WI38 (cell line): ENCODE measurements at regions not wholly inside any gene's neighbourhood (a gene's known extent, or its start where the extent isn't known, plus 50 kb on each side); places are given as distances from the start of the nearest gene placed in this dataset.

Experiments
- H3K4me3 ChIP-seq: 2 replicates; pipeline ENCODE4 v1.5.1; 2011; ENCODE audit warnings: low read depth, mild to moderate bottlenecking, control low read depth, low read length
- TF ChIP-seq, protein P1 (sequence below): IDR thresholded peaks from 2 replicates; pipeline ENCODE4 v1.5.1; 2012; ENCODE audit warnings: low read depth, mild to moderate bottlenecking, control low read depth, low read length

GRCh38 chr16:35239561-35239960 is 1780.1 kb downstream of the TP53TG3F start:
- TF ChIP-seq, protein P1, sequence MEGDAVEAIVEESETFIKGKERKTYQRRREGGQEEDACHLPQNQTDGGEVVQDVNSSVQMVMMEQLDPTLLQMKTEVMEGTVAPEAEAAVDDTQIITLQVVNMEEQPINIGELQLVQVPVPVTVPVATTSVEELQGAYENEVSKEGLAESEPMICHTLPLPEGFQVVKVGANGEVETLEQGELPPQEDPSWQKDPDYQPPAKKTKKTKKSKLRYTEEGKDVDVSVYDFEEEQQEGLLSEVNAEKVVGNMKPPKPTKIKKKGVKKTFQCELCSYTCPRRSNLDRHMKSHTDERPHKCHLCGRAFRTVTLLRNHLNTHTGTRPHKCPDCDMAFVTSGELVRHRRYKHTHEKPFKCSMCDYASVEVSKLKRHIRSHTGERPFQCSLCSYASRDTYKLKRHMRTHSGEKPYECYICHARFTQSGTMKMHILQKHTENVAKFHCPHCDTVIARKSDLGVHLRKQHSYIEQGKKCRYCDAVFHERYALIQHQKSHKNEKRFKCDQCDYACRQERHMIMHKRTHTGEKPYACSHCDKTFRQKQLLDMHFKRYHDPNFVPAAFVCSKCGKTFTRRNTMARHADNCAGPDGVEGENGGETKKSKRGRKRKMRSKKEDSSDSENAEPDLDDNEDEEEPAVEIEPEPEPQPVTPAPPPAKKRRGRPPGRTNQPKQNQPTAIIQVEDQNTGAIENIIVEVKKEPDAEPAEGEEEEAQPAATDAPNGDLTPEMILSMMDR, result no peak
- no peak overlapping the region for H3K4me3 ChIP-seq

DNA sequence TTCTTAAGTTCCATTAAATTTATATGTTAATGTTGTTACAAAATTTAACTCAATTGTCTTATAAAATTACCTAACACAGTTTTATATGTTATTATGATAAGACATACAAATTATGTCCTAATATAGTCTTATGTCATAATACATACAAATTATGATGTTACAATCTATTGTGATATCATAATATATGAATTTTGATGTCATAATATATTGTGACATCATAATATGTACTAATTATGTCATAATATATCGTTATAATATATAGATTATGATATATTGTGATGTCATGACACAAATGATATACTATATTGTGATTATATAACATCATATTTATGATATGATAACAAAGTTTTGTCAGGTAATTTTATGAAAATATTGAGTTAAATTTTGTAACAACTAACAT is 1789.6 kb downstream of the TP53TG3F start:
- TF ChIP-seq, protein P1, result no peak
- H3K4me3 ChIP-seq, result no peak overlapping the region

GRCh38 chr16:35252356-35252936 is 1793.0 kb downstream of the TP53TG3F start:
- H3K4me3 ChIP-seq, result no peak overlapping the region
- TF ChIP-seq, protein P1, result no peak

- TF ChIP-seq, protein P1, result no peak
- no peak overlapping the region for H3K4me3 ChIP-seq
Measured at GRCh38 chr16:35255186-35255803, 1795.9 kb downstream of the TP53TG3F start.

DNA sequence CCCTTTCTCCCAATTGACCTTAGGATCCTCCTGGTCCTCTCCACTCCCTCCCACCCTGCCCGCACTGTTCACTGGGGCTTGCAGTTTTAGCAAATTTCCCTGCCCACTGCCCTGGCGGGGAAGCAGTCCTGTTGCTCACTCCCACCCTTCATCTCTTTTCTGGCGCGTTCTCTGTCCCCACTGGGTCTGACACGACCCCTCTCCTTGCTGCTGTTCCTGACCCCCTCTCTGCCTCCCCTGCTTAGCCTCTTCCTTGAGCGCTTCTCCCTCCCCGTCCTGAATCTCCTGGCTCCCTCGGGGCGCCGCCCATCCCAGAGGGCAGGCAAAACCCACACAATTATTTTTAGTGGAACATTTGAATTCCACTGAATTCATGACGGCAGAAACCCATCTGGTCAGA is 1796.4 kb downstream of the TP53TG3F start:
- H3K4me3 ChIP-seq, result no peak overlapping the region
- TF ChIP-seq, protein P1, result no peak

GRCh38 chr16:35258381-35258780 is 1799.0 kb downstream of the TP53TG3F start:
- TF ChIP-seq, protein P1, result no peak
- no peak overlapping the region for H3K4me3 ChIP-seq

GRCh38 chr16:35295856-35296255 is 1836.4 kb downstream of the TP53TG3F start:
- no peak overlapping the region for H3K4me3 ChIP-seq
- TF ChIP-seq, protein P1, result no peak
